DMS79 (cell line): ENCODE measurements at regions not wholly inside any gene's neighbourhood (a gene's known extent, or its start where the extent isn't known, plus 50 kb on each side); places are given as distances from the start of the nearest gene placed in this dataset.

ENCODE experiments used
- DNase-seq: peaks from one replicate; lab custom pipeline; 2025; lab: John Stamatoyannopoulos, UW

DNA sequence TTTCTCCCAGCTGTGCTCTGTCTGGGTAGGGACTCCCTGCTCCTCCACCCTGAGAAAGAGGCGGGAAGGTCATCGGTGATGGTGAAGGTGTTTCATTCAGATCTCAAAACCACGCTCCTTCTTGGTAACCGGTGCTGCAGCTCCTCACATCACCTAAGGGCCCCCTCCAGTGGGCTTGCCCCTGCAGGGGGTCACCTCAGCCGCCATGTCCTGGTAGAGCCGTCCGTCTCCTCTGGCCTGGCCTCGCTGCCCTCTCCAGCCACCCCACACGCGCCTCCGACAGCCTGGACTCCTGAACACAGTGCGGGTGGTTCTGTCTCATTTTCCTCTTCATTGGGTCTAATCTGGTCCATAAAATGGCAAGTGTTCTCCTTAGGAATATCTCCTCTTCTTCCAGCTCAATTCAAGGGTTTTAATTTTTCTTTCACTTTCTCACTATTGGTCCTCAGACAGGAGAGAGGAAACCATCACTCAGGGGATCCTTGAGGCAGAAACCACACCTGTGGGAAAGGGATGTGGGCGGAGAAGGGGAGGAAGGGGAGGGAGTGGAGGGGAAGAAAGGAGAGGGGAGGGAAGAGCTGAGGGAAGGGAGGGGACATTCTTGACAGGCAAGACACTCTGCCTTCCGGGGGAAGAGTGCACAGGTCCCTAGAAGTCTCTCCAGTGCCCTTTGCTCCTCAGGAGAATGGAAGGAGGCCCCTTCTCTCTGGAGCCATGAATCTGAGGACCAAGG lies 1338.4 kb downstream of the TBC1D22A start:
- no peak for DNase-seq

DNA sequence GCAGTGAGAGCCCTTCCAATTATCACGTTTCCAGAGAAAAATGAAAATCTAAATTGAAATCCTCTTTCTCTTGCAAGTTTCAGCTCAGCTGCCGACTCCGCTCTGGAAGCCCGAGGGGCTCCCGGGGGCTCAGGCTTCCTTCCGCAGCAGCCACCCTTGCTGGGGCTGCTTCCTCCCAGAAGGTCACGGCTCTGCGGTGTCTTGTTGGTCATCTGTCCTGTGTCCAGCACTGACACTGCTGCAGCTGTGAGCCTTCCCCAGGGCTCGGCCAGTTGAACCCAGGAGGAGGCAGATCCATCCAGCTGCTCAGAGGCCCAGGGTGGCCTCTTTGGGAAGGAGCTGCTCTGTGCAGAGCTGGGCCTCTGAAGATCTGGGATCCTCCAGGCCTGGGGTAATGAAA lies 1337.2 kb downstream of the TBC1D22A start:
- no peak for DNase-seq

DNA sequence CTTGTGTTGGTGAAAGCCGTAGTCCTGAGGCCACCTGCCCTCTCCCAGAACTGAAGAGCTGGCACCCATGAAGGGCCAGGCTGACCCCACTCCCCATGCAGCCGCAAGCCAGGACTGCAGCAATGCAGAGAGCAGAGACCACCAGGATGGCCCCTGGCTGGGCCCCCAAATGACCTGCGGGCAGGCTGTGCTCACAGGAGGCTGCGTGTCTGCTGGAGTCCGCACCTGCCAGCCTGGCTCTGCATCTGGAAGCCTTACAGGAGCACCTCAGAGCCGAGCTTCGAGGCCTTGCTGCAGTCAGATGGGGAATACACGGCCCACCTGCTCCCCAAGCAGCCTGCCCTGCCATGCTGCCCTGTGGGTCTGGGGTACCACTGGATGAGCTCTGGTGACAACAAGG lies 1336.8 kb downstream of the TBC1D22A start:
- no peak for DNase-seq

DNA sequence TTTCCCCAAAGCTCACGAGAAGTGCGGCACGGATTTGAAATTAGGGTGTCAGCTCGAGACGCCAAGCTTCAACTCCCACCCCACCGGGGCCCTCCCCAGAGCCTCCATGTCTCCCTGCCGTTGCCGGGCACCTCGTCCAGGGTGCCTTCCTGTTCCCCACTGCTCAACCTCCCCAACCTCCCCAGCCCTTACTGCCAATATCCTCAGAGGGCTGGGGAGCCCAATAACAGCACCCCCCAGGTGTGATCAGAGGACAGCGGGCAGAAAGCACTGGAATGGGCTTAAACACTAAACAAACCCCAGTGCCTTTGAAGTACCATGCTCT lies 1336.4 kb downstream of the TBC1D22A start:
- DNase-seq, result no peak

DNA sequence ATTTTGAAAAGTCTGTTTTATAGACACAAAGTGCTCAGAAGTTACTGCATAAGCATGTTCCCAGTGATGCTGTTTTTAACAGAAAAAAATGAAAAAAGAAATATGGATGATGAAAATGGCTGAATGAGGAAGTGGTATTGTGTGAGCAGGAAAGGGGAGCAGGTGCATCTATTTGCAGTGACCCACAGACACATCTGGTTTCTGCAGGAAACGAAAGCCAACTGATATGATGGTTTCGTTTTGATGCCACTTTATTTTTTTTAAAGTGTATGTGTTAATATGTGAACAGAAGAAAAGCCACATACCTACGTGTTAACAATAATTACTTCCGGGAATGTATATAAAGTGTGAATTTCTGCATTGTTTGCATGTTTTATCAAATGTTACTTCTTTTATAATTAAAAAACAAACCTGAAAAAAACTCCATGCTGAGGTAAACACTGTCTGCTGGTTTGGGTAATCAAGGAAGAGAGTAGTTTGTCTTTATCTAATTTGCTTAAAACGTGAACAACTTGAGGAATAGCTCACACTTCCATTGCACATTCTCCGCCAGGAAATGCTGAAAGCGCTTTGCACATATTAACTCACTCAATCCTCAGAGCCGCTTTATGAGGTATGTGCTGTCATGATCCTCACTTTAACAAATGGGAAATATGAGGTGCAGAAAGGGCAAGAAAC lies 1335.9 kb downstream of the TBC1D22A start:
- DNase-seq, result no peak

DNA sequence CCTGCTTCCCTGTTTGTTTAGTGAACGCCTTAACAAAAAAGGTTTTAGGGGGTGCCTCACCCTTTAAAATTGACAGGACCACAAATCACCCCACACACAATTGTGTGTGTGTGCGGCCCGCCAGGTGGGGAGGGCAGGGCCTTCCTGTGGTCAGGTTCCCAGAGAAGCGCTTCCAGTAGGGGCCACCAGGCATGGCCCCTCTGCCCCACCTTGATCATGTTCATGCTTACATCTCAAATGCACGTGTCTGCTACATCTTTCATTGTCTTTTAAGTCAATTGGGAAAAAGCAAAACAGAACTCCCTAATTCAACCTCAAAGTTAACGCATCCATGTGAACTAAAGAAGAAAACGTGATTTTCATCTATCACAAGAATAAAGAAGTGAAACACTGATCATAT lies 1335.3 kb downstream of the TBC1D22A start:
- DNase-seq, result no peak

DNA sequence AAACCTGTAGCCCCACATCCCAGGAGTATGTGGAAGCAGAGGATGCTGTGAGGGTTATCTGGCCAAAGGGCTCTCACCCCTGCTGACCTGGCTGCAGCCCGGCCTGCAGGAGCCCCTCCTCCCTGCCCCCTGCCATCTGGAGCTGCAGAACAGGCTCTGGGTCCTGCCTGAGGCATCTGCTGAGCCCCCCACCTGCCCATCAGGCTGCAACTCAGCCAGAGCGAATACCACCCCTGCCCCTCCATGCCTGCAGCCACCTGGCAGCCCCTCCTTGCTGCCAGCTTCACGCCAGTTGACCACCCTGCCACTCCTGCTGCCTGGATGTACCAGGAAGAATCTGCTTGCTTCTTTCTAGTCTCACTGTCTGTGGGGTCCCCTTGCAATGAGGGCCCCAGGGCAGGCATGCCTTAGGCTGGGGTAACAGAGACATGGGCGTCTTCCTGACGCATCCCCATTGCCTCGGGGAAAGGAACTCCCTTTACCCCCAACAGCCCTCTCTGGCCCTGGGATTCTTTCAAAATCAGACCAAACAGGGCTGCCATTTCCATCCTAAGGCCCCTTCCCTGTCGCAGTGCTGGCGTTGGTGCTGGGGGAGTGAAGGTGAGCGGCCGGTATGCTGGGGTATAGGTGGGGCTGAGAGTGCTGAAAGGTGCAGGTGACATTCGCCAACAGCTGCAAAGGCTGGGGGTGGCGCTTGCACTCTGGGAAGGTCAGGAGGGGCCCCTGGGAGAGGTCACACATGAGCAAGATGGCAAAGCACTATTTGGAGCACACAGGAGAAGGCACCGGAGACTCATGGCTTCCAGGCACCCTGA lies 1334.6 kb downstream of the TBC1D22A start:
- no peak for DNase-seq

DNA sequence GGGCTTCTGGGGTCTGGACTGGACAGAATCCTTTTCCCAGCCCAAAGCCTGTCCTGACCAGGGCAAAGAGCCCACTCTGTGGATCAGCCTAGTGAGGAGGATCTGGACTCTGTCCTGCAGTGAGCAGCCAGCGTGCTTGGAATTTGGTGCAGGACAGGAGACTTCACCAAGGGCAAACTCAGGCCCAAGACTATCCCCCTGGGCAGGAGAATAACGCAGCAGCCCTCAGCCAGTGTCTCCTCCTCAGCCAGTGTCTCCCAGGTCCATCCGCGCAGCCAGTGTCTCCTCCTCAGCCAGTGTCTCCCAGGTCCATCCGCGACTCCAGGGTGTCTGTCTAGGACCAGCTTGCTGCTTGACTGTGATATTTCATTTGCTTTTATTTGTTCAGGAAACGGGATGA lies 1334.0 kb downstream of the TBC1D22A start:
- DNase-seq, result no peak

DNA sequence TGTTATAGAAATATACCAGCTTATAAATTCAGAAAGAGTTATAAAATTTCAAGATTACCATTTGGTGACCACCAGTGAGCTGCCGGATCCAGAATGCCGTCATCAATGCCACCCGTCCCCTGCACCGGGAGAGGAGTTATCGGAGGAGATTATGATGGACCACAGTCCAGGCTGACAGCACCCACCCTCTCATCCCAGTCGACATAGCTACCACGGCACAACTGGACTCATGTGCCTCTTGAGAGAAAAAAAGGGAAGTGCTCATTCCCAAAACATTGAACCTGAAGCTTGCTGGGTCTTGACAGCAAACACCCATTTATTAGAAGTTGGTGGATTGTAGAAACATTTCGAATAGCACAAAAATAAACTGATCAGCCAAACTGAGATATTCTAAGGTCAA lies 1331.5 kb downstream of the TBC1D22A start:
- no peak for DNase-seq

DNA sequence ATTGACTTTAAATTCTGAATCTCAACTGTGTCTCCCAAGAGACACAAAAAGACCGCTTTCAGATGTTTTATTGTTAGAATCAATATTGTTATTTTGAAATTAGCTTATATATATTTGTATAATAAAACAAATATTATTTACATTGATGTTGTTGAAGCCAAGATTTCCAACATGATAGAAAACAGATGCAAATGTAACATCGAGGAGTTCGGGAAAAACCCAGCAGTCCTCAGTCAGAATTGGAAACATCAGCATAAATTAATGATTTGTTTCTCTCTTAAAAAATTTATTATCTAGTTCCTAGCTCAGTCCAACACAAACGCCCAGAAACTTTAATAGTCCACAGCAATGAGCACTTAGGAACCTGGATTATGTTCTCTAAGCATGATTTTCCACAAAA lies 1330.4 kb downstream of the TBC1D22A start:
- no peak for DNase-seq

DNA sequence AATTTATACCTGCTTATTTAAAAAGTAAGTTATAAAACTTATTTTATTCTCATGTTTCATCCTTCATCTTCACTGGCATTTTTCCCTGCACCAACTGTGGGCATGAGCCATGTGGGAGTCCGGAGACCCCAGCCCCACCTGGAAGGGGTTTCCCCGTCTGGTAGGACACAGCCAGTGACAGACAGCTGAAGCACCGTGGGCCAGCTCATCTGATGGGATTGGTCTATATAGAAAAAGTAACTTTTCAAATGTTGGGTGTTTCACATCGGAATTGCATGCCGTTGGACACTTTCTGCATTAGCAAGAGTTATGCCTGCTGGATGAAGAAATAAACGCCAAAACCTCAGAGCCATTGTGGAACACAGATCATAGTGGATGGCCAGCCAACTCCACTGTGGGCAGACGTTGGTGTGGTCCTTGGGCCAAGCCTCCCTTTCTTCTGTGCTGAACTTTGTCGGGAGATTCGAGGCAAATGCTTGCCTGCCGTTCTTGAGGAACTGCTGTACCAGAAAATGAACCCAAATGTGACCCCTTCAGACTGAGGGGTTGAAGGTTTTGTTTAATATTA lies 1329.3 kb downstream of the TBC1D22A start:
- DNase-seq, result no peak

DNA sequence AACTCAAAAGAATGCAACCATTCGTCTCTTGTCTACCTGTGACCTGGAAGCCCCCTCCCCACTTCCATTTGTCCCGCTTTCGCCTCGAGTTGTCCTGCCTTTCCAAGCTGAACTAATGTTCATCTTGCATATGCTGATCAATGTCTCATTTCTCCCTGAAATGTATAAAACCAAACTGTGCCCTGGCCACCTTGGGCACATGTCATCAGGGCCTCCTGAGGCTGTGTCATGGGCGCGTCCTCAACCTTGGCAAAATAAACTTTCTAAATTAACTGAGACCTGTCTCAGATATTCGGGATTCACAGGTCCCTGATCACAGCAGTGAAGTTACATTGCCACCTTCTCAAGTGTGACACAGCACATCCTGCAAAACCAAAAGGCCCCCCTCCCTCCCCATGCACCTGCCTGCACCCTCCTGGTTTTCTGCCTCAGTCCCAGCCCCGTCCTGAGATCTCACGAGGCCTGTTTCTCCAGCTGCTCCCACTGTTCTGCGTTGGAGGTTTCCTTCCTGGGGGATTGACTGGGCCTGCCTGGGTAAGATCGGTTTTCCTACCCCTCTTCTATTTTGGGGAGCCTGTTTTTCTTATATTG lies 1328.7 kb downstream of the TBC1D22A start:
- DNase-seq, result no peak

DNA sequence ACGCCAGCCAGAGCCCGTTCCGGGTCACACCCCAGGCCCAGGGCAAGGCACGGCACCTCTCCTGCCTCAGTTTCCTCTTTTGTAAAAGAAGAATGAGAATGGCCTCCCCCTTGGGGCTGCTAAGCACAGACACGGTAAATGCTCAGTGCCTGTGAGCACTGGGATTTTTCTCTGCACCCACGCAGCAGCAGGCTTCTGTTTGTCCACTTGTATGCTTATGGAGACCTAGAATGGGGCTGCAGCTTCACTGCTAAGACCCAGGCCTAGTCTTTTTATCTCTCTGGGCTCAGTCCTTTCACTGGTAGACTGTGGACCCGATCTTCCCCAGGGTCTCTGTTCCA lies 1327.9 kb downstream of the TBC1D22A start:
- DNase-seq, result no peak

DNA sequence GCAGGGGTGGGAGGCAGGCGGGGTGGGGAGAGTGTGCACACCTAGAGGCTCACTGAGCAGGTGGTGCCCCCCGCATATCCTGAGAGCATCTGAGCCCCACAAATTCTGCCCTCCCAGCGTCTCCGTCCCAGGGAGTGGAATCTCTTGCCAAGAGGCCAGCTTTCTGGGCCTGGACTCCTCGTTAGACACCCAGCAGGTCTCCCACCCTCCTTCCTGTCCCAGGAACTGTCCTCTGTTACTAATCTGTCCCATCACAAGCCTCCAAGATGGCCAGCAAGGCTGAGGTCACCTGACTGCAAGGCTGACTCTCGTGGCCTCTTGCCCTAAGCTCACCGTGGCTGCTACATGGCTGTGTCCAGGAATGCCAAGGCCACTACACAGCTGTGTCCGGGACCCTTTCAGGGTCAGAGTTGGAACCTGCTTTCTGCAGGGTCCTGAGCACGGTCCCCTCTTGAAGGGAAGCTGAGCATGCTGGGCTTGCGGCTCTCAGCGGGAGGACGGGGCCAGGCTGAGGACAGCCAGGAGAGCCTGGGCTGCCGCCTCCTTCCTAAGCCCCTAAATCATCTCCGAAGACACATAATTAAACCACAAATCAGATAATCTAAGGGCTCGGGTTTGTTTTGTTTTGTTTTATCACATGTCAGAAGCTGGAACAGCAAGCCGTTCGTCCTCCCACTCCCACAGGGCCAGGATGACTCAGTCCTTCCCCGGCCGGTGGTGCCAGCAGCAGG lies 1327.3 kb downstream of the TBC1D22A start:
- no peak for DNase-seq

DNA sequence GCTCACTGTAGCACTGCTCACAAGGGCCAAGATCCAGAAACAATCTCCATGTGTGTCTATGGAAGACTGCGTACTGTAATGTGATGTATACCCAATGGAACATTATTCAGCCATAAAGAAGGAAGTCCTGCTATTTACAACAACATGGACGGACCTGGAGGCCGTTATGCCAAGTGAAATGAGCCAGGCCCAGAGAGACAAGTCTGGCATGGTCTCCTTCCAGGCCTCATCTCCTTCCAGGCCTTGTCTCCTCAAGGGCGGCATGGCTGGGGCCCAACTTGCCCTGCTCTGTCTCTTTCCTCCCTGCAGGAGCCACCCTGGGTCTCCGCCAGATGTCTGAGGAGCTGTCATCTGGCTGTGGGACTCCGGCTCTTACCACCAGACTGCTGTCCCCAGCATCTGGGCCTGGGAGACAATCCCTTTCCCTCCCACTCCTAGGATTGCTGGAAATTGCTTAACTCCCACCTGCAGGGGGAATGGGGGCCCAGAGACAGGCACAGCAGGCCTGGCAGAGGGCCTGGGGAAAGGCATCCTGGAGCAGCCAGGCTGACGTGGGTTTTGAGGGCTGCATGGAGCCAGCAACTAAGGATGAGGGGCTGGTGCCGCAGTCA lies 1326.6 kb downstream of the TBC1D22A start:
- no peak for DNase-seq

DNA sequence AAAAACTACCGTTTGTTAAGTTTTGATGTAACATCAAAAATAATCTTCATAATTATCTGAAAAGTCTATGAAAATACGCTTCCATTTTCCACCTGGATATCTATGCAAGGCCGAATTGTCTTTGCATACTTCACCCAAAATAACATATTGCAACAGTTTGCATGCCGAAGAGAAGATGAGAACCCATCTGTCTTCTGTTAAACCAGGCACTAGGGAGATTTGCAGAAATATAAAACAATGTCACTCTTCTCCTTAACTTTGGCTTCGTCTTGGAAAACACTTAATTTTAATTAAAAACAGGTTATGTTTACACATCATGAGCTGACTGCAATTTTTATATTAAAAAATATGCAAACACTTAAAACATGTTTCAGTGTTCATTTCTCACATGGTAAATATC lies 1325.8 kb downstream of the TBC1D22A start:
- no peak for DNase-seq

DNA sequence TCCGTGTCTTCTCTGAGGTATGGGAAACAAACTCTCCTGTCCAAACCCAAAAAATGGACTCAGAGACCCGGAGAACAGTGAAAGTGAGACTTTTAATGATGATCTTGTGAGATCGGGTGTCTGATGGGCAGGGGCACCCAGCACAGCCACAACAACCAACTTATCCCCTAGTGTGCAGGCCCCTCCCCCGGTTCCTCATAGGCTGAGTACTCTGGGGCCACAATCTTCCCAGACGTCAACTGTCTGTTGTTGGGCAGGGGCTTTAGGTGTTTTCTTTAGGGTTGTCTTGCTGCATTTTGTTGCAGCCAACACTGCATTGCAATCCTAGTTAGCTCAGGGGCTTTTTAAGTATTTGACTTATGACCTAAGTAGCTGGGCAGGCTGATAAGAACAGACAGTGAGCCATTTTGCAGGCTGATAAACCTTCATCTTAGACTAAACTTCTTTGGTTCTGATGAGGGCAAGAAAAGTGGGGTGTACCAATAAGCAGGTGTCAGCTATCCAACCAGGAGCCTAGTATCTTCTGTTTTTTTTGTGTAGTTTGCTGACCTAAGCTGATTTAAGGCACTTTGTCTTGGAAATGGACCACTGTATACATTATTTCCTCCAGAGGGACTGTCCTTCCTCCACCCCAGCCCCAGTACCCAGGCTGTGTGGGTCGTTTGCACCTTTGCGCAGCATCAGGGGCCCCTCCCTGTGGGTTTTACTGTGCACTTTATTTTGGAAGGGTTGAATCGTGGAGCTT lies 1323.6 kb downstream of the TBC1D22A start:
- no peak for DNase-seq

DNA sequence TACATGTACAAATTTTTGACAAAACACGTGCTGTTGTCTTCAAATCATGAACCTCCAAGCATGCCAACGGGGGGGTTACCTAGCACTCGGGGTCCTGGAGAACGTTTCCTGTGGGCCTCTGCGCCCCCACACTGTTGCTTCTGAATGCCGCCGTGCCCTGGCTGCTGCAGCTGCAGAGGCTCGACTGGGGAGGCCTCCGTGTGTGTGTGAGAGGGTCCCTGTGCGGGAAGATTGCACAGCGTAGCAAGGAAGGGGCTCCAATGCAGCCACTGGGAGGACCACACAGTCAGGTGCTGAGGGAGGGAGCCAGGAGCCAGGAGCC lies 1322.2 kb downstream of the TBC1D22A start:
- no peak for DNase-seq

DNA sequence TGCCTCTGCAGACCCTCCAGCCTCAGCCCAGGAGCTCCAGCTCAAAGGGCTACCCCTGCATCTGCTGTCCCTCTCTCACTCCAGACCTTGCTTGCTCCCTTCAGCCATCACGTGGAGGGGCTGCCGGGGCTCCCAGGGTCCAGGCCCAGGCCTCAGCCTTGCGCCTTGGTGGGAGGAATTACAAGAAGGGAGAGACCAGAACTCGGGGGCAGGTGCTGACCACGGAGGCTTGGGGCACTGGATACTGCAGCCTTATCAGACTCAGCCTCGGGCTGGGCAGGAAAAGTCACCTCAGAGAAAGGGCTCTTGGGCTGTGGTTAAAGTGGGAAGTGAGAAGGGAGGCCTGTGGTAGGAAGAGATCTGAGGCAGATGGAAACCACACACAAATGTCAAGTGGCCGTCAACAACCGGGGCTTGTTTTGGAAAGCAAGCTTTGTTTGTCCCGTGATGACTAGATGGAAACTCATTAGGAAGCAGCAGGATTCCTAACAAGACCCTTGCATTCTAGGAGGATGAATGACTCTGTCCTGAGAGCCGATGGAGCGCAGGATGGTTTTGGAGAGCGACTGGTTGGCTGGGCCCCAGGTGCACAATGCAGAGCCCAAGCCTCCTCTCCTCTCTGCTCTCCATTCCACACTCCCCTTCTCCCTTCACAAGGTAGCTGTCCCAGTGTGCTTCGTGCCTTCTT lies 1321.7 kb downstream of the TBC1D22A start:
- DNase-seq, result peak; percentile 55

DNA sequence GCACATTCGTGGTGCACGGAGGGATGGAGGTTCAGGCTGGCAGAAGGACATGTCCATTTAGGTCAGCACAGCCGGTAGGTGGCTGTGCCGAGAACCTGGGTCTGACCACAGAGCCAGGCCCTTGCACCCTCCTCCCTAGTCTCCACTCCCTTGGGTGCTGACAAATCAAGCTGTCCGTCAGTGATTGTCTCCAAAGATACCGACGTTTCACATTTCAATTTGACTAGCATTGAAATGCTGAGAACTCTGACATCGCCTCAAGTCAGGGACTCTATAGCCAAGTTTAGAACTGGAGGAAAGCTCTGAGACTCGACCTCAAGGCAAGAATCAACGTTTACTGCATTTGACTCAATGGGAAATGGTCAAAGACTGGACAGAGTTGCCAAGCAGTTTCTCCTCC lies 1321.1 kb downstream of the TBC1D22A start:
- DNase-seq, result no peak
